Spleen (tissue), 11 donors: ENCODE measurements at regions not wholly inside any gene's neighbourhood (a gene's known extent, or its start where the extent isn't known, plus 50 kb on each side); places are given as distances from the start of the nearest gene placed in this dataset.

ENCODE experiments used
- DNase-seq: peaks from one replicate; pipeline ENCODE4 v3.0.0-alpha.2; 2020
- H3K27ac ChIP-seq, 8 donors: fragments of 200-600 bp; sonication (generic) in 7 of 8; 1 replicate in 4 of 8; 2 replicates in 4 of 8; pipeline versions ENCODE4 v1.5.0 to v1.8.0; 2016 to 2021; ENCODE audit warnings: inconsistent platforms in 4 of 8, mild to moderate bottlenecking in 4 of 8, moderate library complexity in 1 of 8
- H3K27me3 ChIP-seq, 7 donors: fragments of 200-600 bp; sonication (generic) in 6 of 7; replicated peaks in 1 of 7; 1 replicate in 4 of 7; 2 replicates in 3 of 7; pipeline versions ENCODE4 v1.5.0 to v1.8.0; 2016 to 2021; ENCODE audit warnings: inconsistent platforms in 3 of 7, mild to moderate bottlenecking in 1 of 7
- H3K36me3 ChIP-seq, 6 donors: fragments of 200-600 bp; sonication (generic) in 5 of 6; 1 replicate in 4 of 6; 2 replicates in 2 of 6; pipeline versions ENCODE4 v1.5.0 to v1.8.0; 2016 to 2021; ENCODE audit warnings: inconsistent platforms in 2 of 6
- H3K4me1 ChIP-seq, 6 donors: fragments of 200-600 bp; sonication (generic) in 5 of 6; 1 replicate in 3 of 6; 2 replicates in 3 of 6; pipeline versions ENCODE4 v1.5.0 to v1.8.0; 2016 to 2021; ENCODE audit warnings: inconsistent platforms in 3 of 6
- H3K4me3 ChIP-seq, 8 donors: fragments of 200-600 bp; sonication (generic) in 7 of 8; 1 replicate in 4 of 8; 2 replicates in 4 of 8; pipeline versions ENCODE4 v1.5.0 to v1.8.0; 2016 to 2021; ENCODE audit warnings: inconsistent platforms in 4 of 8, mild to moderate bottlenecking in 4 of 8, moderate library complexity in 2 of 8
- H3K9me3 ChIP-seq, 8 donors: fragments of 200-600 bp; sonication (generic) in 7 of 8; 1 replicate in 4 of 8; 2 replicates in 4 of 8; pipeline versions ENCODE4 v1.5.0 to v1.8.0; 2016 to 2021; ENCODE audit warnings: inconsistent platforms in 4 of 8
- POLR2A ChIP-seq, 3 donors: fragments of 450-650 bp; IDR thresholded peaks; one replicate each; pipeline ENCODE4 v1.5.1; 2017; ENCODE audit warnings: antibody characterized with exemption in 3 of 3, mild to moderate bottlenecking in 1 of 3
- POLR2AphosphoS5 ChIP-seq, 3 donors: sonication (generic); formaldehyde crosslinking; IDR thresholded peaks; one replicate each; pipeline ENCODE4 v1.5.1; 2017; ENCODE audit warnings: antibody characterized with exemption in 3 of 3
- WGBS, 5 donors: extraction: QIAGEN DNeasy Blood & Tissue Kit in 3 of 5; methylation state at CpG; one replicate each; pipeline versions ENCODE4 v1.1.5 to v1.1.7; 2013 to 2018; 5-methylcytosine and 5-hydroxymethylcytosine counted together
- intact Hi-C: fragments of 100-400 bp; cut with DNase I; formaldehyde crosslinking; loops from one replicate; pipeline ENCODE4 v1.15.0; 2023; ENCODE audit warnings: low total_unique reads
- TF ChIP-seq, protein P1 (sequence below), 11 experiments: fragments of 200-600 bp in 7 of 11; fragments of 450-650 bp in 4 of 11; sonication (generic) in 4 of 11; IDR thresholded peaks in 8 of 11; conservative IDR thresholded peaks in 3 of 11; 1 replicate in 7 of 11; 2 replicates in 4 of 11; pipeline versions ENCODE4 v1.4.0 to v1.8.0; 2016 to 2021; ENCODE audit warnings: antibody characterized with exemption in 11 of 11, inconsistent platforms in 4 of 11, mild to moderate bottlenecking in 1 of 11
- donor health status: healthy with polysubstance abuse.
- donor health status: DM: no; HTN: no; CAD: no; lungs with moderate emphysema.
- donor health status: DM: no; HTN: no; CAD: no.
- donor health status: Bipolar disorder and iron deficiency.
- donor health status: healthy.
- donor health status: DM: no; HTN: no; CAD: no.
- donor health status: DM: yes; HTN: yes; CAD: no.

DNA sequence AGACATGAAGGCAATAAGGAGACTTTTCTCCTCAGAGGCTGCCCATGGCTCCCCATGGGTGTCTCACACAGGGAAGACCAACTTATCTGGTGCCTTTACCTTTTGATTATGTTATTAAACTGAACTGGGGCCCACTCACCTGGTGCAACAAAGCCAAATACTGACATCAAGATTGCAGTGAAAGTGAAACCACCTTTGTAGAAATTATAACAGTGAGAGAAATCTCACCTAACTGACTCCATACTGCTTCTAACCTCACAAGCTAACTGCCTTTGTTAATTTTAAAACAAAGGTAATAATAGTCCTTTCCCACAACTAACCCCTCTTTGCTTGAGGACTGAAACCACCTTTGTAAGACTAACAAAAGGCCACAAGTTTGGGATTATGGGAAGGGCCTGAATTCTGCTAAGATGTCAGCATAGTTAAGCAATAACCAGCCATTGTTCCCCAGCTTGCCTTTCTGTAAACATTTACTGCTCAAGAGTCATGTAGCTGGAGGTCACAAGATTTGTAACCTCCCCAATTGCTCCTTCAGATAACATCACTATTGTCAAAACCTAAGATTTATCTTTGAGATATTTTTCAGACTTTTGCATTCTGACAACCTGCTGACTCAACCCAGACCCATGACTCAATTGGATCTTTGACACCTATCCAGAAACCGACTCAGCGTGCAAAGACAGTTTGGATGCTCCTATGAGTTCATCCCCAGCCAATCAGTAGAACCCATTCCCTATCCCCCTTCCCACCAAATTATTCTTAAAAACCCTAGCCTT is 420.3 kb upstream of the CFAP20DC start:
- intact Hi-C loops = no loop called here
- Histone ChIP-seq H3K9me3 (peaks cover 0 to 9% (median 0%) of the 10 kb centered on the region in 8 donors), H3K27me3 (no peaks in the 10 kb centered on the region), H3K27ac (no peak overlapping the region), H3K4me1 (no peaks in the 10 kb centered on the region), H3K4me3 (no peak overlapping the region), H3K36me3 (no peaks in the 10 kb centered on the region)
- TF ChIP-seq POLR2A (IDR thresholded peaks at IDR 0.05) = no peak
- TF ChIP-seq, protein P1, sequence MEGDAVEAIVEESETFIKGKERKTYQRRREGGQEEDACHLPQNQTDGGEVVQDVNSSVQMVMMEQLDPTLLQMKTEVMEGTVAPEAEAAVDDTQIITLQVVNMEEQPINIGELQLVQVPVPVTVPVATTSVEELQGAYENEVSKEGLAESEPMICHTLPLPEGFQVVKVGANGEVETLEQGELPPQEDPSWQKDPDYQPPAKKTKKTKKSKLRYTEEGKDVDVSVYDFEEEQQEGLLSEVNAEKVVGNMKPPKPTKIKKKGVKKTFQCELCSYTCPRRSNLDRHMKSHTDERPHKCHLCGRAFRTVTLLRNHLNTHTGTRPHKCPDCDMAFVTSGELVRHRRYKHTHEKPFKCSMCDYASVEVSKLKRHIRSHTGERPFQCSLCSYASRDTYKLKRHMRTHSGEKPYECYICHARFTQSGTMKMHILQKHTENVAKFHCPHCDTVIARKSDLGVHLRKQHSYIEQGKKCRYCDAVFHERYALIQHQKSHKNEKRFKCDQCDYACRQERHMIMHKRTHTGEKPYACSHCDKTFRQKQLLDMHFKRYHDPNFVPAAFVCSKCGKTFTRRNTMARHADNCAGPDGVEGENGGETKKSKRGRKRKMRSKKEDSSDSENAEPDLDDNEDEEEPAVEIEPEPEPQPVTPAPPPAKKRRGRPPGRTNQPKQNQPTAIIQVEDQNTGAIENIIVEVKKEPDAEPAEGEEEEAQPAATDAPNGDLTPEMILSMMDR (IDR thresholded peaks at IDR 0.05 in 8 of 11, conservative IDR thresholded peaks at IDR 0.05 in 3 of 11) = no peak
- no peak for DNase-seq
- 76 to 93% (median 81%) methylated on average over 2 of the region's 2 CpGs for WGBS, 5 donors

DNA sequence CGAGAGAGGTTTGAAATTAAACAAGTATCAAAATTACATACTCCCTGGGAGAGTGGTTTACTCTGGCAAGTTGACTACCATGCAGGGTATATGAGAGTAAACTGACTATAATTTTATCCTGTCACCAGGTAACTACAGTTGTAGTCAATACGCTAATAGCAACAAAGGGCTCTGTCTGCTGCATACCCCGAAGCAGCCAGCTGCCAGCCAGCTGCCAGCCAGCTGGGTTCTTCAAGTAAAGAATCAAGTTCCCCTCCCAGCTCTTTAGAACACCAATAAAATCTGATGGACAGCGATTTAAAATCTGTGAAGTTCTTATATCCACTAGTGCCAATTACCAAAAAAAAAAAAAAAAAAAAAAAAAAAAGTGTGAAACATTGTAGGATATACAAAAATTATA is 417.7 kb upstream of the CFAP20DC start:
- Histone ChIP-seq H3K9me3 (peaks cover 0 to 9% (median 0%) of the 10 kb centered on the region in 8 donors), H3K36me3 (no peaks in the 10 kb centered on the region), H3K27me3 (no peaks in the 10 kb centered on the region), H3K27ac (no peak overlapping the region), H3K4me1 (no peaks in the 10 kb centered on the region), H3K4me3 (no peak overlapping the region)
- intact Hi-C loops = no loop called here
- no peak for DNase-seq
- 82 to 90% (median 87%) methylated on average over 4 of the region's 4 CpGs for WGBS, 5 donors
- TF ChIP-seq POLR2A (IDR thresholded peaks at IDR 0.05) (no peak), POLR2AphosphoS5 (IDR thresholded peaks at IDR 0.05) (no peak)

DNA sequence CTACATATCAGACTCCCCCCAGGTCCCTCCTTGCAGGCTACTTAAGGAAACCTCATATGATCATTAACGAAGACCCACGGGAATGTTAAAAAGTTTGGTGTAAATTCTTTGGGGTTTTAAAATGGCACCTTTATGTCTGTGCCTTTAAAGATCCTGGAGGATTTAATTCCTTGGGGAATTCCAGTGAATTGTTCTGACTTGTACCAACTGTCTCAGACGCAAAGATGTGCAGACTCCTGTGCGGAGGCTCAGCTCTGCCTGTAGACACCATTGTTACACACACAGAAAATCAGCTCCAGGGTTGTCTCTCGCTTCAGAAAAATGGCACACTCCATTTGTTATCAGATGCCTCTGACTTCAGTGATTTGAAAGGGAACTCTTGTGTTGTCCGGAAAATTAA is 414.4 kb upstream of the CFAP20DC start:
- WGBS, 5 donors = 94 to 98% (median 94%) methylated on average over 6 of the region's 6 CpGs
- H3K36me3 ChIP-seq = no peaks in the 10 kb centered on the region
- no peak overlapping the region for H3K27ac ChIP-seq
- TF ChIP-seq POLR2A (IDR thresholded peaks at IDR 0.05) = no peak
- TF ChIP-seq POLR2AphosphoS5 (IDR thresholded peaks at IDR 0.05) = no peak
- TF ChIP-seq, protein P1 (IDR thresholded peaks at IDR 0.05 in 8 of 11, conservative IDR thresholded peaks at IDR 0.05 in 3 of 11) = no peak
- H3K4me3 ChIP-seq = no peak overlapping the region
- no peak for DNase-seq
- intact Hi-C loops = no loop called here
- peaks cover 0 to 18% (median 0%) of the 10 kb centered on the region in 8 donors for H3K9me3 ChIP-seq
- no peaks in the 10 kb centered on the region for H3K4me1 ChIP-seq
- no peaks in the 10 kb centered on the region for H3K27me3 ChIP-seq

DNA sequence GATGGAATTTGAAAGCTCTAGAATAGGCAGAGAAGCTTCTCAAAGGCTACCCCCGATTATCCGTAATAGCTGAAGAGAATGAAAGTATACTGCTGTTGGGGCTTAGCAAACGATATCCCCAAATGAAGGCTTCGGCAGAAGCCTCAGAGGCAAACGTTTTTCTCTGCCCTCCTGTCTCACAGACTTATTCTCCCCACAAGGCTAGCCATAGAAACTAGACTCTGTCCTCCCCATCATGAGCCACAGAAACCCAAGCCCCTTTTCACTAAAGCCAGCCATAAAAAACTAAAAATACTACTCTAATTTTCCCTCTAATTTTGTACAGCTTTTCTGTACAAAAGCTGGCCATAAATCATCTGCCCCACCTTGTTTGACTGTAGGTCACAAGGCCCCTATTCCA is 413.4 kb upstream of the CFAP20DC start:
- 83 to 91% (median 87%) methylated on average over 5 of the region's 5 CpGs for WGBS, 5 donors

More for the DNA sequence above, 413.4 kb upstream of the CFAP20DC start:
- H3K9me3 ChIP-seq = peaks cover 0 to 18% (median 0%) of the 10 kb centered on the region in 8 donors
- H3K4me3 ChIP-seq = no peak overlapping the region
- no peaks in the 10 kb centered on the region for H3K36me3 ChIP-seq
- DNase-seq = no peak
- H3K4me1 ChIP-seq = no peaks in the 10 kb centered on the region
- TF ChIP-seq, protein P1 (IDR thresholded peaks at IDR 0.05 in 8 of 11, conservative IDR thresholded peaks at IDR 0.05 in 3 of 11) = no peak
- TF ChIP-seq POLR2A (IDR thresholded peaks at IDR 0.05) (no peak), POLR2AphosphoS5 (IDR thresholded peaks at IDR 0.05) (no peak)
- no peaks in the 10 kb centered on the region for H3K27me3 ChIP-seq
- intact Hi-C loops = no loop called here
- H3K27ac ChIP-seq = no peak overlapping the region
